ENCODE measurements at regions not wholly inside any gene's neighbourhood (a gene's known extent, or its start where the extent isn't known, plus 50 kb on each side); places are given as distances from the start of the nearest gene placed in this dataset.

GRCh38 chr2:8300905-8301304 is 381.0 kb upstream of the ID2 start:
- H2AFZ ChIP-seq (ENCODE audit: low read depth, low read length, poor library complexity, severe bottlenecking): no peak overlapping the region
- BruUV-seq (replicated peaks): no TSS peak
- H3K4me1 ChIP-seq (ENCODE audit: control insufficient read depth in 1 of 2, insufficient read depth in 2 of 2, low read length in 2 of 2): peaks cover 6 to 11% of the 10 kb centered on the region in 2 experiments; a peak in 3 of 4 replicates
- CTCF ChIA-PET: interaction anchor here (1.1 kb wide), 1 partner anchor 16 kb away, joined by 3 read pairs; no protein-coding TSS in a partner anchor
- no peak overlapping the region for H3K4me3 ChIP-seq (replicated peaks in 1 of 2; ENCODE audit: low read depth in 1 of 2, low read length in 2 of 2)
- no peak for DNase-seq (ENCODE audit: low read depth, low spot score)
- intact Hi-C loops (cut with micrococcal nuclease): no loop called here
- no peaks in the 10 kb centered on the region for H3K36me3 ChIP-seq (ENCODE audit: control insufficient read depth in 1 of 2, insufficient read depth in 2 of 2, low read length in 2 of 2)
- TF ChIP-seq MAX (IDR thresholded peaks at IDR 0.05): no peak
- TF ChIP-seq YY1 (IDR thresholded peaks at IDR 0.05; ENCODE audit: extremely low read depth, insufficient replicate concordance, low read depth, low read length): no peak
- no peak for TF ChIP-seq ZBTB33 (IDR thresholded peaks at IDR 0.05; ENCODE audit: extremely low read depth, insufficient replicate concordance, low read length)
- TF ChIP-seq EZH2 (IDR thresholded peaks at IDR 0.05): no peak
- TF ChIP-seq TCF7L2 (IDR thresholded peaks at IDR 0.05; ENCODE audit: borderline replicate concordance, extremely low read depth, insufficient read depth, insufficient read length): no peak
- TF ChIP-seq RAD21 (IDR thresholded peaks at IDR 0.05; ENCODE audit: low read depth): no peak
- no peak for TF ChIP-seq SP1 (IDR thresholded peaks at IDR 0.05; ENCODE audit: low read depth)
- TF ChIP-seq POLR2A (IDR thresholded peaks at IDR 0.05; ENCODE audit: borderline replicate concordance, extremely low read depth, insufficient read depth, insufficient read length): no peak
- no peak overlapping the region for H3K27ac ChIP-seq (ENCODE audit: low read depth, low read length)
- H3K9me2 ChIP-seq (ENCODE audit: insufficient read depth): no peaks in the 10 kb centered on the region
- H3K4me2 ChIP-seq (ENCODE audit: low read length): no peak overlapping the region
- no peaks in the 10 kb centered on the region for H3K79me2 ChIP-seq (ENCODE audit: insufficient read depth, low read length)
- no peaks in the 10 kb centered on the region for H4K20me1 ChIP-seq (ENCODE audit: insufficient read depth)
- no peak for ATAC-seq
- RAD21 ChIA-PET (ENCODE audit: low non-redundant PET in 1 of 2, low total read pairs in 2 of 2, uncharacterized antibody in 2 of 2, unreplicated experiment in 2 of 2): no interaction called here
- H3K9ac ChIP-seq (ENCODE audit: low read length): no peak overlapping the region
- H3K27me3 ChIP-seq (ENCODE audit: insufficient read depth, low read length): no peaks in the 10 kb centered on the region
- POLR2A ChIA-PET: no interaction called here
- no peaks in the 10 kb centered on the region for H3K9me3 ChIP-seq (ENCODE audit: control insufficient read depth in 1 of 2, insufficient read depth in 1 of 2, low read depth in 1 of 2, low read length in 2 of 2)
